K562 (cell line): ENCODE measurements at regions not wholly inside any gene's neighbourhood (a gene's known extent, or its start where the extent isn't known, plus 50 kb on each side); places are given as distances from the start of the nearest gene placed in this dataset.

Experiments used
- ATAC-seq: fragments of 200-7000 bp; cut with Tn5 transposase; 3 replicates; pipeline ENCODE4 v1.9.1; 2020; ENCODE audit warnings: moderate library complexity
- BruUV-seq: library from RNA; stranded (reverse); fragments of 400-500 nt; replicated peaks from 2 replicates; lab custom pipeline; 2021; lab: Mats Ljungman, UMichigan
- CTCF ChIA-PET: fragments of 300-600 bp; formaldehyde crosslinking; extraction: SDS; loops from one replicate; lab custom pipeline; 2021; ENCODE audit warnings: low intra/inter-chr PET ratio; lab: Yijun Ruan, JAX
- POLR2A ChIA-PET: fragments of 300-600, 350-650 bp; sonication (Branson Sonifier 250); formaldehyde crosslinking; extraction: SDS; loops from one replicate; lab custom pipeline; 2021; ENCODE audit warnings: antibody characterized with exemption, inconsistent platforms; lab: Yijun Ruan, JAX
- DNase-seq, 4 experiments: peaks; one replicate each; pipeline versions ENCODE4 v3.0.0 to v3.0.0-alpha.2; 2011 to 2018; ENCODE audit warnings: low spot score in 3 of 4, mixed read lengths in 3 of 4; ENCODE audit errors: extremely low read depth in 1 of 4
- FAIRE-seq: peaks from 2 replicates; lab custom pipeline; 2011; peaks lifted over from hg19 to GRCh38; lab: Jason Lieb, UNC
- H2AFZ ChIP-seq: 2 replicates; pipeline ENCODE4 v1.6.0; 2011; ENCODE audit warnings: low read depth, low read length, control low read depth, inconsistent platforms
- H3K27ac ChIP-seq: fragments of 200-600 bp; 3 replicates; pipeline ENCODE4 v1.8.0; 2011; ENCODE audit warnings: low read depth, mild to moderate bottlenecking, control low read depth, inconsistent platforms, low read length, moderate library complexity, mixed read lengths; ENCODE audit errors: extremely low read depth
- H3K27me3 ChIP-seq, 2 experiments: fragments of 300-600 bp in 1 of 2; 2 replicates in 1 of 2; 3 replicates in 1 of 2; pipeline versions ENCODE4 v1.6.0 to v1.8.0; 2011; ENCODE audit warnings: inconsistent platforms in 2 of 2, low read length in 2 of 2, mild to moderate bottlenecking in 1 of 2, mixed read lengths in 1 of 2, moderate library complexity in 1 of 2; ENCODE audit not compliant: control insufficient read depth in 2 of 2, insufficient read depth in 2 of 2
- H3K36me3 ChIP-seq: fragments of 300-600 bp; 3 replicates; pipeline ENCODE4 v1.8.0; 2011; ENCODE audit warnings: mild to moderate bottlenecking, low read length, inconsistent platforms; ENCODE audit not compliant: control insufficient read depth, insufficient read depth
- H3K4me1 ChIP-seq, 2 experiments: fragments of 200-600 bp in 1 of 2; replicated peaks in 1 of 2; 2 replicates in 1 of 2; 3 replicates in 1 of 2; pipeline versions ENCODE4 v1.5.1 to v1.8.0; 2011; ENCODE audit warnings: inconsistent platforms in 2 of 2, low read length in 2 of 2, mild to moderate bottlenecking in 1 of 2, mixed read lengths in 1 of 2, moderate library complexity in 1 of 2; ENCODE audit not compliant: control insufficient read depth in 2 of 2, insufficient read depth in 2 of 2
- H3K4me2 ChIP-seq: 2 replicates; pipeline ENCODE4 v1.6.1; 2011; ENCODE audit warnings: low read length, control low read depth, inconsistent platforms, mixed read lengths; ENCODE audit not compliant: insufficient read depth
- H3K4me3 ChIP-seq: fragments of 200-600 bp; sonication (generic), shearing (Covaris generic); 2 replicates; pipeline ENCODE4 v1.5.1; 2016; ENCODE audit warnings: control low read depth, inconsistent platforms
- H3K79me2 ChIP-seq: fragments of 200-600 bp; 3 replicates; pipeline ENCODE4 v1.8.0; 2011; ENCODE audit warnings: low read length, inconsistent platforms; ENCODE audit not compliant: control insufficient read depth, insufficient read depth
- H3K9ac ChIP-seq, 2 experiments: 2 replicates each; pipeline versions ENCODE4 v1.6.0 to v1.6.1; 2011; ENCODE audit warnings: low read depth in 2 of 2, low read length in 2 of 2, control low read depth in 1 of 2, inconsistent platforms in 1 of 2, mild to moderate bottlenecking in 1 of 2, mixed read lengths in 1 of 2; ENCODE audit not compliant: insufficient read depth in 1 of 2
- H3K9me1 ChIP-seq: one replicate; pipeline ENCODE4 v1.6.0; 2011; ENCODE audit warnings: inconsistent platforms, mild to moderate bottlenecking, low read length, moderate library complexity; ENCODE audit not compliant: control insufficient read depth, insufficient read depth
- H3K9me3 ChIP-seq: replicated peaks from 2 replicates; pipeline ENCODE4 v1.5.1; 2011; ENCODE audit warnings: low read depth, low read length, inconsistent platforms; ENCODE audit not compliant: control insufficient read depth, insufficient read depth
- H4K20me1 ChIP-seq: replicated peaks from 2 replicates; pipeline ENCODE4 v1.6.1; 2011; ENCODE audit warnings: low read length, inconsistent platforms, mixed read lengths; ENCODE audit not compliant: control insufficient read depth, insufficient read depth
- ASH1L ChIP-seq: fragments of 450-650 bp; IDR thresholded peaks from 2 replicates; pipeline ENCODE4 v1.6.1; 2018; ENCODE audit warnings: borderline replicate concordance, mild to moderate bottlenecking, low read depth; ENCODE audit not compliant: partially characterized antibody
- DDX20 ChIP-seq: fragments of 450-650 bp; IDR thresholded peaks from 2 replicates; pipeline ENCODE4 v1.6.1; 2016; ENCODE audit warnings: missing genetic modification characterization, low read depth, mild to moderate bottlenecking, missing compliant biosample characterization, moderate library complexity
- DEAF1 ChIP-seq: fragments of 450-650 bp; formaldehyde crosslinking; IDR thresholded peaks from 2 replicates; pipeline ENCODE4 v1.4.0; 2020; ENCODE audit warnings: mild to moderate bottlenecking, moderate library complexity
- GATAD2B ChIP-seq: fragments of 450-650 bp; IDR thresholded peaks from 2 replicates; pipeline ENCODE4 v1.6.1; 2017; ENCODE audit warnings: mild to moderate bottlenecking, borderline replicate concordance
- IFI16 ChIP-seq: fragments of 250-450 bp; sonication (Bioruptor Pico); IDR thresholded peaks from 2 replicates; pipeline ENCODE4 v2.1.2; 2022; ENCODE audit warnings: mild to moderate bottlenecking, inconsistent platforms
- MCM5 ChIP-seq: fragments of 450-650 bp; IDR thresholded peaks from 2 replicates; pipeline ENCODE4 v1.6.1; 2016; ENCODE audit warnings: low read depth
- MTA1 ChIP-seq: fragments of 450-650 bp; IDR thresholded peaks from 2 replicates; pipeline ENCODE4 v1.6.1; 2017; ENCODE audit warnings: borderline replicate concordance
- MXI1 ChIP-seq: IDR thresholded peaks from 2 replicates; pipeline ENCODE4 v1.6.1; 2011; ENCODE audit warnings: low read depth, mild to moderate bottlenecking, improper control_type of control experiment, low read length
- NRF1 ChIP-seq, 2 experiments: fragments of 450-650 bp; IDR thresholded peaks in 1 of 2; conservative IDR thresholded peaks in 1 of 2; 2 replicates each; pipeline ENCODE4 v1.6.1; 2014; ENCODE audit warnings: mild to moderate bottlenecking in 2 of 2
- RUNX1 ChIP-seq: sonication (generic); IDR thresholded peaks from 2 replicates; pipeline ENCODE4 v1.6.1; 2016; ENCODE audit warnings: antibody characterized with exemption, low read depth
- SREBF2 ChIP-seq: sonication (generic); formaldehyde crosslinking; IDR thresholded peaks from 2 replicates; pipeline ENCODE4 v1.4.0; 2020; ENCODE audit warnings: mild to moderate bottlenecking, missing genetic modification reagents
- SRSF7 ChIP-seq: fragments of 200-400 bp; formaldehyde crosslinking; optimal IDR thresholded peaks from 2 replicates; pipeline ENCODE3; 2017; ENCODE audit warnings: mild to moderate bottlenecking, low read depth, low read length
- TCF7L2 ChIP-seq: fragments of 150-350 bp; IDR thresholded peaks from 2 replicates; pipeline ENCODE4 v1.6.1; 2016; ENCODE audit warnings: low read depth, mild to moderate bottlenecking, low read length, moderate library complexity
- ZFX ChIP-seq: sonication (generic); formaldehyde crosslinking; IDR thresholded peaks from 2 replicates; pipeline ENCODE4 v1.8.0; 2022; ENCODE audit warnings: mild to moderate bottlenecking, missing genetic modification reagents, moderate library complexity
- ZNF398 ChIP-seq: fragments of 250-450 bp; sonication (Bioruptor Pico); IDR thresholded peaks from 2 replicates; pipeline ENCODE4 v1.8.0; 2021; ENCODE audit warnings: moderate library complexity, mild to moderate bottlenecking, inconsistent platforms
- ZNF586 ChIP-seq: fragments of 450-650 bp; formaldehyde crosslinking; conservative IDR thresholded peaks from 2 replicates; pipeline ENCODE4 v1.4.0; 2020; ENCODE audit warnings: mild to moderate bottlenecking, moderate library complexity
- WGBS: fragments of 100-300 bp; shearing (Covaris generic); methylation state at CpG from one replicate; pipeline ENCODE4 v1.1.6; 2016; ENCODE audit warnings: low coverage, mixed read lengths; ENCODE audit not compliant: insufficient coverage; ENCODE audit errors: missing lambda C conversion rate; 5-methylcytosine and 5-hydroxymethylcytosine counted together
- in situ Hi-C: fragments of 300-500 bp; cut with MboI; formaldehyde crosslinking; loops from 4 replicates; pipeline ENCODE4 v1.15.0; 2018; ENCODE audit warnings: inconsistent platforms, mixed read lengths
- intact Hi-C: fragments of 100-400 bp; cut with micrococcal nuclease; formaldehyde crosslinking; loops from 2 replicates; pipeline ENCODE4 v1.14.2; 2022
- TF ChIP-seq, protein P1 (sequence below), 2 experiments: IDR thresholded peaks; 2 replicates each; pipeline ENCODE4 v1.6.1; 2011; ENCODE audit warnings: borderline replicate concordance in 1 of 2, control low read depth in 1 of 2, low read depth in 1 of 2, low read length in 1 of 2, mild to moderate bottlenecking in 1 of 2, mixed read lengths in 1 of 2, moderate library complexity in 1 of 2; ENCODE audit not compliant: insufficient read depth in 1 of 2, insufficient read length in 1 of 2, poor library complexity in 1 of 2, severe bottlenecking in 1 of 2; ENCODE audit errors: extremely low read depth in 1 of 2

DNA sequence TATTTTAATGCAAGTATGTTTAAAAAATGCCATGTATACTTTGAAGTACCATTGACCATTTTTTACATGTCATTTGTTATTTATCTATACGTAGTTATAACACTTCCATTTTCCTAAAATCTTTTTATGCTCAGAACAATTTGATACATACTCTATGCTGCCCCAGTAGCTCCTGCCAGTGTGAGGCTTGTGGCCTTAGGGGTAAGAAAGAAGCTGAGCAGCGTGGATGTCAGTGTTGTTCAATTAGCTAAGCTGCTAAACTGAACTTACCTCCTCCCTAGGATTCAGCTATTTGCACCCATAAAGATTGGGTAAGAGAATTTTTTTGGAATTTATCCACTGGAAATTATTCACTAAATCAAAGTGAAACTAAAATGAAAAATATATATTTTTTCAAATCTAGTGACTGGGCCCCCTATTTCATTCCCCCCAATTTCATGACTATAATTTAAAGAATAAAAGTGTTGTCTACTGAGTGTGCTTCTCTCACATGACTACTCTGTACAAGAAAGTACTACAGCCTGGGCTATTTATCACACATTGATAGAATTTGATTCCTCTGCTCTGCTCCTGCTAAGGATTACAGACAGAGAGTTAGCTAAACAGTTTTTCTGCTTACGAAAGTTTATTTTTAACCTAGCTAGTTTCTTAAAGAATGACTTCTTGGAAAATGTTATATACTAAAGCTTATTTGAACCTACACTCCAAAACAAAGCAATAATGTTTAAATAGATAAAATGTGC lies 1030.3 kb upstream of the ADGRL4 start (continued):
- TF ChIP-seq DEAF1 (CRISPR knock-in tag) (no peak), MTA1 (no peak), DDX20 (tag) (no peak)

DNA sequence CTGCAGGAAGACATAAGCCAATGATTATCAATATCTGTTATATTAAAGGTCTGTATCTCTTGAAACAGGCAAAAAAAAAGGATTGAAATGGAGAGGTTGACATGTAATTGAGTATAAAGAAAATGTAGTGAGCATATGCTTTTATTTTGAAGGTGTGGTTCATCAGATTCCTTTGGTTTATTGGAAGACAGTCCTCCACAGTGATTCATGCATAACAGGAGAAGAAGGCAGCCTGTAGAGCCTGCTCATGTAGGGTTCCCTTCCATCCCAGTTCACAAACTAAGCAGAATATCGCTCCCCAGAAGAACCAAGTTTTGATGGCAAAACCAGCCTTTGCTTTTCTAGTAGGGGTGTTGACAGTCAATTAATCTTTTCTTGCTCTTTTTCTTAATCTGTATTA lies 1016.8 kb upstream of the ADGRL4 start:
- intact Hi-C loops, result no loop called here
- Histone ChIP-seq H3K36me3 (no peaks in the 10 kb centered on the region), H4K20me1 (no peaks in the 10 kb centered on the region), H3K9me3 (no peaks in the 10 kb centered on the region; the same call in none of the 2 replicates), H3K4me1 (no peaks in the 10 kb centered on the region), H3K4me3 (no peak overlapping the region), H3K9ac (no peak overlapping the region), H3K27ac (no peak overlapping the region)
- CTCF ChIA-PET, result no interaction called here
- POLR2A ChIA-PET, result no interaction called here
- no peak for DNase-seq
- BruUV-seq, result no TSS peak
- TF ChIP-seq NRF1 (conservative IDR thresholded peaks at IDR 0.05 in 1 of 2, IDR thresholded peaks at IDR 0.05 in 1 of 2), result no peak
- TF ChIP-seq ZNF586 (CRISPR knock-in tag), result no peak
- TF ChIP-seq ZFX (CRISPR knock-in tag), result no peak
- TF ChIP-seq SRSF7, result no peak
- TF ChIP-seq, protein P1, sequence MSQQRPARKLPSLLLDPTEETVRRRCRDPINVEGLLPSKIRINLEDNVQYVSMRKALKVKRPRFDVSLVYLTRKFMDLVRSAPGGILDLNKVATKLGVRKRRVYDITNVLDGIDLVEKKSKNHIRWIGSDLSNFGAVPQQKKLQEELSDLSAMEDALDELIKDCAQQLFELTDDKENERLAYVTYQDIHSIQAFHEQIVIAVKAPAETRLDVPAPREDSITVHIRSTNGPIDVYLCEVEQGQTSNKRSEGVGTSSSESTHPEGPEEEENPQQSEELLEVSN (IDR thresholded peaks at IDR 0.05; ENCODE audit: borderline replicate concordance in 1 of 2, extremely low read depth in 1 of 2, insufficient read depth in 1 of 2, insufficient read length in 1 of 2, low read depth in 1 of 2, low read length in 1 of 2, poor library complexity in 1 of 2, severe bottlenecking in 1 of 2), result no peak
- TF ChIP-seq RUNX1, result no peak
- TF ChIP-seq GATAD2B, result no peak
- no peak for TF ChIP-seq ASH1L
- TF ChIP-seq SREBF2 (CRISPR knock-in tag), result no peak
- TF ChIP-seq MXI1, result no peak
- TF ChIP-seq IFI16 (CRISPR knock-in tag), result no peak
- TF ChIP-seq MCM5, result no peak
- no peak for TF ChIP-seq TCF7L2
- no peak for TF ChIP-seq ZNF398
- TF ChIP-seq, all 486 proteins: peak for 0
- no peaks in the 10 kb centered on the region for H3K79me2 ChIP-seq
- in situ Hi-C loops, result no loop called here
- H2AFZ ChIP-seq, result no peak overlapping the region
- H3K4me2 ChIP-seq, result no peak overlapping the region
- FAIRE-seq, result no peak
- no peaks in the 10 kb centered on the region for H3K27me3 ChIP-seq
- 0% methylated on average over 1 of the region's 1 CpG for WGBS
- ATAC-seq, result no peak
- no peaks in the 10 kb centered on the region for H3K9me1 ChIP-seq
